Activated naive CD4-positive, alpha-beta T cell treated with anti-CD3 and anti-CD28 coated beads for 36 hours (primary cell): ENCODE measurements at regions not wholly inside any gene's neighbourhood (a gene's known extent, or its start where the extent isn't known, plus 50 kb on each side); places are given as distances from the start of the nearest gene placed in this dataset.

Source experiments
- CTCF ChIA-PET: fragments of 350-600 bp; sonication (Branson Sonifier 250); formaldehyde crosslinking; loops from one replicate; lab custom pipeline; 2021; ENCODE audit warnings: antibody characterized with exemption; lab: Charles Lee
- DNase-seq: peaks from one replicate; pipeline ENCODE4 v3.0.0-alpha.2; 2020
- H3K27ac Mint-ChIP-seq: one replicate; pipeline ENCODE4 v1.8.0; 2021; ENCODE audit warnings: mild to moderate bottlenecking, mixed read lengths
- H3K27me3 Mint-ChIP-seq: one replicate; pipeline ENCODE4 v1.8.0; 2021; ENCODE audit warnings: low read depth, mixed read lengths
- H3K36me3 Mint-ChIP-seq: one replicate; pipeline ENCODE4 v1.8.0; 2021; ENCODE audit warnings: low read depth, mixed read lengths
- H3K4me1 Mint-ChIP-seq: one replicate; pipeline ENCODE4 v1.8.0; 2021; ENCODE audit warnings: low read depth, mixed read lengths
- H3K4me3 Mint-ChIP-seq: one replicate; pipeline ENCODE4 v1.8.0; 2021; ENCODE audit warnings: mild to moderate bottlenecking, moderate library complexity, mixed read lengths
- H3K9me3 Mint-ChIP-seq: one replicate; pipeline ENCODE4 v1.8.0; 2021; ENCODE audit warnings: mixed read lengths
- intact Hi-C: fragments of 100-400 bp; cut with micrococcal nuclease; formaldehyde crosslinking; loops from one replicate; pipeline ENCODE4 v1.15.1; 2023

GRCh38 chr6:134517145-134517658 lies 199.3 kb upstream of the SGK1 start:
- no peaks in the 10 kb centered on the region for H3K27me3 Mint-ChIP-seq
- H3K4me1 Mint-ChIP-seq, result peaks cover 35% of the 10 kb centered on the region
- intact Hi-C loops, result no loop called here
- CTCF ChIA-PET, result no interaction called here
- peak overlapping the region; percentile 26 for H3K27ac Mint-ChIP-seq
- DNase-seq, result peak; percentile 35
- H3K9me3 Mint-ChIP-seq, result no peaks in the 10 kb centered on the region
- no peaks in the 10 kb centered on the region for H3K36me3 Mint-ChIP-seq
- no peak overlapping the region for H3K4me3 Mint-ChIP-seq

GRCh38 chr6:134516582-134516981 lies 198.7 kb upstream of the SGK1 start:
- Mint-ChIP-seq H3K4me1 (peaks cover 35% of the 10 kb centered on the region), H3K27me3 (no peaks in the 10 kb centered on the region), H3K4me3 (no peak overlapping the region), H3K9me3 (no peaks in the 10 kb centered on the region), H3K27ac (no peak overlapping the region), H3K36me3 (no peaks in the 10 kb centered on the region)
- CTCF ChIA-PET, result no interaction called here
- intact Hi-C loops, result no loop called here
- no peak for DNase-seq

GRCh38 chr6:134515986-134516385 lies 198.1 kb upstream of the SGK1 start:
- H3K4me3 Mint-ChIP-seq, result no peak overlapping the region
- H3K9me3 Mint-ChIP-seq, result no peaks in the 10 kb centered on the region
- intact Hi-C loops, result no loop called here
- peaks cover 35% of the 10 kb centered on the region for H3K4me1 Mint-ChIP-seq
- CTCF ChIA-PET, result no interaction called here
- DNase-seq, result no peak
- H3K27ac Mint-ChIP-seq, result no peak overlapping the region
- no peaks in the 10 kb centered on the region for H3K36me3 Mint-ChIP-seq
- no peaks in the 10 kb centered on the region for H3K27me3 Mint-ChIP-seq

- no peak overlapping the region for H3K27ac Mint-ChIP-seq
- no peak for DNase-seq
- no peak overlapping the region for H3K4me3 Mint-ChIP-seq
- H3K27me3 Mint-ChIP-seq, result no peaks in the 10 kb centered on the region
- intact Hi-C loops, result no loop called here
- CTCF ChIA-PET, result interaction anchor here (0.6 to 1.2 kb wide), 3 partner anchors 15 to 334 kb away, joined by 3 to 4 read pairs (median 3); no protein-coding TSS in a partner anchor
- peaks cover 12% of the 10 kb centered on the region for H3K4me1 Mint-ChIP-seq
- H3K9me3 Mint-ChIP-seq, result no peaks in the 10 kb centered on the region
- H3K36me3 Mint-ChIP-seq, result no peaks in the 10 kb centered on the region
Observed at GRCh38 chr6:134512981-134513391, 195.1 kb upstream of the SGK1 start.

GRCh38 chr6:134511984-134512683 lies 194.2 kb upstream of the SGK1 start:
- no peak overlapping the region for H3K27ac Mint-ChIP-seq
- CTCF ChIA-PET, result interaction anchor here (0.7 kb wide), 1 partner anchor 503 kb away, joined by 3 read pairs; no protein-coding TSS in a partner anchor
- no peak for DNase-seq
- H3K36me3 Mint-ChIP-seq, result no peaks in the 10 kb centered on the region
- H3K27me3 Mint-ChIP-seq, result no peaks in the 10 kb centered on the region
- H3K4me1 Mint-ChIP-seq, result peaks cover 4% of the 10 kb centered on the region
- intact Hi-C loops, result no loop called here
- H3K4me3 Mint-ChIP-seq, result no peak overlapping the region
- no peaks in the 10 kb centered on the region for H3K9me3 Mint-ChIP-seq

DNA sequence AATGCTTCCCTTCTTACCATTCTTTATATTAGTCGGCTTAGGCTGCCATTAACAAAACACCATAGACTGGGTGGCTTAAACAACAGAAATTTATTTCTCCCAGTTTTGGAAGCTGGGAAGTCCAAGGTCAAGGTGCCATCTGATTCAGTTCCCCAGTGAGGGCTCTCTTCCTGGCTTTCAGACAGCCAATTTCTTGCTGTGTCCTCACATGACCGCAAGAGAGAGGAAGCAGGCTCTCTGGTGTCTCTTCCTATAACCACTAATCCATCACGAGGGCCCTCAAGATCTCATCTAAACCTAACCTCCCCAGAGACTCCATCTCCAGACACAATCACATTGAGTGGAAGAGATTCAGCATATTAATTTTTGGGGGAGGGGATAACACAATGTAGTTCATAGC lies 193.0 kb upstream of the SGK1 start:
- Mint-ChIP-seq H3K27ac (no peak overlapping the region), H3K36me3 (no peaks in the 10 kb centered on the region), H3K27me3 (no peaks in the 10 kb centered on the region), H3K9me3 (no peaks in the 10 kb centered on the region), H3K4me3 (no peak overlapping the region), H3K4me1 (peaks cover 2% of the 10 kb centered on the region)
- intact Hi-C loops, result no loop called here
- no peak for DNase-seq
- CTCF ChIA-PET, result interaction anchor here (0.6 kb wide), 1 partner anchor 186 kb away, joined by 3 read pairs; no protein-coding TSS in a partner anchor

- CTCF ChIA-PET, result no interaction called here
- Mint-ChIP-seq H3K9me3 (no peaks in the 10 kb centered on the region), H3K27me3 (no peaks in the 10 kb centered on the region), H3K36me3 (no peaks in the 10 kb centered on the region), H3K4me1 (peaks cover 2% of the 10 kb centered on the region), H3K27ac (no peak overlapping the region), H3K4me3 (no peak overlapping the region)
- no peak for DNase-seq
- intact Hi-C loops, result no loop called here
Observed at GRCh38 chr6:134510142-134510541, 192.2 kb upstream of the SGK1 start.

DNA sequence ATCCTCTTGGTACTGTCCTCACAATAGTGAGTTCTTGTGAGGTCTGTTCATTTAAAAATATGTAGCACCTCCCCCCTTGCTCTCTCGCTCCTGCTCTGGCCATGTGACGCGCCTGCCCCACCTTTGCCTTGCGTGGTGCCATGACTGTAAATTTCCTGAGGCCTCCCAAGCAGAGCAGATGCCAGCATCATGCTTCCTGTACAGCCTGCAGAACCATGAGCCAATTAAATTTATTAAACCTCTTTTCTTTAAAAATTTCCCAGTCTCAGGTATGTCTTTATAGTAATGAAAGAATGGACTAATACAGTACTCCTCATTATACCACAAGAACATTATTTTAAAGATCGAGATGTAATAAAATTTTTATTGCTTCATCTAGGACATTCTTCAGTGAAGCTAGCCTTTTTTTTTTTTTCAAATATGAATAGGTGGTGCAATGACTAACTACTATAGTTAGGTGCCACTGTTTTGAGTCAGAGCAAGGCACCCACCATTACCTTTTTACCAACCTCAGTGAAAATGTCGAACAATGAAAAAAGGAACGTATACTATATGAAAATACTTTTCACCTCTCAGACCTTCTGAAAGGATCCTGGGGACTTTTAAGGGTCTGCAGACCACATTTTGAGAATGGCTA lies 191.1 kb upstream of the SGK1 start:
- H3K9me3 Mint-ChIP-seq, result no peaks in the 10 kb centered on the region
- no peak for DNase-seq
- intact Hi-C loops, result no loop called here
- no peak overlapping the region for H3K27ac Mint-ChIP-seq
- no peaks in the 10 kb centered on the region for H3K36me3 Mint-ChIP-seq
- H3K4me1 Mint-ChIP-seq, result peaks cover 2% of the 10 kb centered on the region
- H3K27me3 Mint-ChIP-seq, result no peaks in the 10 kb centered on the region
- CTCF ChIA-PET, result interaction anchor here (1.2 kb wide), 1 partner anchor 131 kb away, joined by 3 read pairs; no protein-coding TSS in a partner anchor
- H3K4me3 Mint-ChIP-seq, result no peak overlapping the region

DNA sequence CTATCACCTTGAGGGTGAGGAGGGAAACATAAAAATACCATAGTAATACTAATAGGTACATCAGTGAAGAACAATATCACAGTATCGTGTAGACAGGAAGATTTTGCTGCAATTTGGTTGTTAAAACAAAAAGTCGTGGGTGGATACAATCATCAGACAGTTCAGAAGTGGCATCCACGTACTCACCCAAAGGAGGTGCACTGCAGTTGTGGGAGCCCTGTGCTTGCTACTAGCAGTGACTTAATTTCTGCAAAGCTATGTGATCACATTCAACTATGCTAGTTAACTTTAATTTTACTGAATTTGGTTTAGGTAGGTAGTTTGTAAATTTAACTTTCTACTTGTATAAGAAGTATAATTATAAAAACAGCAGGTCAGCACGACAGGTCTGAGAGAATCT lies 188.2 kb upstream of the SGK1 start:
- H3K27me3 Mint-ChIP-seq, result no peaks in the 10 kb centered on the region
- DNase-seq, result no peak
- no peaks in the 10 kb centered on the region for H3K9me3 Mint-ChIP-seq
- intact Hi-C loops, result no loop called here
- H3K4me1 Mint-ChIP-seq, result peaks cover 6% of the 10 kb centered on the region
- no peak overlapping the region for H3K4me3 Mint-ChIP-seq
- no peaks in the 10 kb centered on the region for H3K36me3 Mint-ChIP-seq
- no peak overlapping the region for H3K27ac Mint-ChIP-seq
- CTCF ChIA-PET, result no interaction called here

GRCh38 chr6:134503585-134504281 lies 185.8 kb upstream of the SGK1 start:
- peaks cover 5% of the 10 kb centered on the region for H3K4me1 Mint-ChIP-seq
- no peaks in the 10 kb centered on the region for H3K36me3 Mint-ChIP-seq
- intact Hi-C loops, result no loop called here
- DNase-seq, result no peak
- no peaks in the 10 kb centered on the region for H3K9me3 Mint-ChIP-seq
- no peaks in the 10 kb centered on the region for H3K27me3 Mint-ChIP-seq
- CTCF ChIA-PET, result no interaction called here
- no peak overlapping the region for H3K4me3 Mint-ChIP-seq
- no peak overlapping the region for H3K27ac Mint-ChIP-seq

DNA sequence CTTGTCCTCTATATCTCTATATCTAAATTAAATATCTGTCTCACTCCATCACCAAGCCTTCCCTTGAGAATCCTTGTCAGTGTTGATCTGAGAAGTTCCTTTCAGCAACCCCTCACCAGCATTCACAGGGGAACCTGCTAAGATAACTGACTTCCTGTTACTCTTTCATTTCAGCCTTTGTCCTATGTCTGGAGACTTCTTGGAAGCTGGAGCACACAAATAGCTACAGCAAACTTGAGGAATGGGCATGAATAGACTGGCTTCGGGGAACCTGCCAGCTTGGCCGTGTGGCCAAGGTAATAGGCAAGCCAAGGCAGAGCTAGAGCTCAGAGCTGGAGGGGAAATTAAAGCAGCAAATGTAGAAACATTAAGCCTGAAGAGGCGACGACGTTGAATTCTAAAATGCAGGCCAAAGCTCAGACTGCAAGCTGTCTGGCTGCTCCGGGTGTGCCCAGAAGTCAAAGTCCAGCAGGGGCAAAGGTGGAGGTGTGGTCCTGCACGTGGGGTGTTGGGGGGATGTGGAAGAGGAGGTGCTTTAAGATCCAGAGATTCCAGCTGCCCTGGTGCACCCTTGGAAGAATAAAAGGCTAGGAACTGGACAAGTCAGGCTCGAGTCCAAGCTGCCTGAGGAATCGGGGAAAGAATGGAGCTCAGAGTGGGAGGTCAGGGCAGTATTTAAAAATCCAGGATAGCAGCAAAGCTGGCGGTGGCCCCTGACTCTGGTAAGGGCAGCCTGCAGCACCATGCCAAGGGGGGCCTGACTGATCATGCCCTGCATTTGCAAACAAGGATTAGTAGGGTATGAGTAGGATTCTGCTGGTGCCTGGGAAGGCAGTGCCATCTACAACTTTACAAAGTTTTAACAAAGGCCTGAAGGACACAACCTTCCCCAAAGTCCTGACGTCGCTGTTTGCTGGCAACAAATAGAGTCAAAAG lies 185.0 kb upstream of the SGK1 start:
- H3K27ac Mint-ChIP-seq, result no peak overlapping the region
- CTCF ChIA-PET, result interaction anchor here (0.6 kb wide), 1 partner anchor 89 kb away, joined by 3 read pairs; no protein-coding TSS in a partner anchor
- no peak for DNase-seq
- no peaks in the 10 kb centered on the region for H3K27me3 Mint-ChIP-seq
- H3K4me1 Mint-ChIP-seq, result peaks cover 5% of the 10 kb centered on the region
- no peaks in the 10 kb centered on the region for H3K9me3 Mint-ChIP-seq
- H3K4me3 Mint-ChIP-seq, result no peak overlapping the region
- H3K36me3 Mint-ChIP-seq, result no peaks in the 10 kb centered on the region
- intact Hi-C loops, result no loop called here

GRCh38 chr6:134495890-134496248 lies 178.0 kb upstream of the SGK1 start:
- CTCF ChIA-PET, result no interaction called here
- Mint-ChIP-seq H3K4me1 (peaks cover 2% of the 10 kb centered on the region), H3K9me3 (no peaks in the 10 kb centered on the region), H3K27ac (no peak overlapping the region), H3K27me3 (no peaks in the 10 kb centered on the region), H3K4me3 (no peak overlapping the region), H3K36me3 (no peaks in the 10 kb centered on the region)
- no peak for DNase-seq
- intact Hi-C loops, result no loop called here
